Dermis blood vessel endothelial cell (primary cell): ENCODE measurements at regions not wholly inside any gene's neighbourhood (a gene's known extent, or its start where the extent isn't known, plus 50 kb on each side); places are given as distances from the start of the nearest gene placed in this dataset.
"Not testable (repeated sequence)": the region's sequence is repeated elsewhere in the genome, so short reads cannot be mapped to it uniquely, and the experiment has no call there.

ENCODE experiments used
- DNase-seq: peaks from one replicate; pipeline ENCODE4 v3.0.0; 2010

- DNase-seq = no peak
Measured at GRCh38 chr21:24450119-24450518, 1157.2 kb downstream of the MRPL39 start.

DNA sequence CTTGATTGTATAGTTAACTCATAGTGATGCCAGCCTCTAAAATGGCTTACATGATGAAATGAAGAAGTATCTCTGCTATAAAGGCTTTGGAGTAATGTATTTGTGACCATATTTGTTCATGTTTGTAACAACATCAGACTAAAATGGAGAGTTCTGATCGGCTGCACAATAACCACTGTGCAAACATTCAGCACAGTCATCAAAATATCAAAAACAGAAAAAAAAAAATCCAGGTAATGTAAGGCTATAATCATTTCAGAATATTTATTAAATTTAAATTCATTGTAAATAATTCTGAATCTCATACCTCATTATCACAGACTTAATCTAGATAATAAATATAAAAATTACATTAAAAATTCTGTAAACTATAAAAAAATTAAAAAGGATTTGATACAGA, 1161.8 kb downstream of the MRPL39 start:
- no peak for DNase-seq

DNA sequence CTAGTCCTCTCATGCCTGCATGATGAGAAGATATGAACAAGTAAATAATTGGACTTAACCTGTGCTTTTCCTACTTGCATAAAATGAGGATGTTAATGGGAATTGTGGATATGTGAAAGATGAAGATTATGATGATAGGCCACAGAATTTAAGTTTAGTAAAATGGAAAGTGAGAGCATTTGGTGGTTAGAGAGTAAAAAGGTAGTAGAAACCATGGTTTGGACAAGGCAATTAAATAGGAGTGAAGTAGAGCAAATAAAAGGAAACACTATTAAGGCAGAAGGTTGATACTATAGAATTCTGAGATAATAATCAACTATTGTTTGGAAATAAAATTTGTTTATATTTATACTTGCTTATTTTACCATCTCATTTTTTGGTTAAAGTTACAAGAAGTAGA, 1162.5 kb downstream of the MRPL39 start:
- DNase-seq = no peak

GRCh38 chr21:24436236-24436635, 1171.0 kb downstream of the MRPL39 start:
- no peak for DNase-seq

GRCh38 chr21:24428591-24429199, 1178.6 kb downstream of the MRPL39 start:
- DNase-seq = no peak

GRCh38 chr21:24424776-24425175, 1182.5 kb downstream of the MRPL39 start:
- no peak for DNase-seq

DNA sequence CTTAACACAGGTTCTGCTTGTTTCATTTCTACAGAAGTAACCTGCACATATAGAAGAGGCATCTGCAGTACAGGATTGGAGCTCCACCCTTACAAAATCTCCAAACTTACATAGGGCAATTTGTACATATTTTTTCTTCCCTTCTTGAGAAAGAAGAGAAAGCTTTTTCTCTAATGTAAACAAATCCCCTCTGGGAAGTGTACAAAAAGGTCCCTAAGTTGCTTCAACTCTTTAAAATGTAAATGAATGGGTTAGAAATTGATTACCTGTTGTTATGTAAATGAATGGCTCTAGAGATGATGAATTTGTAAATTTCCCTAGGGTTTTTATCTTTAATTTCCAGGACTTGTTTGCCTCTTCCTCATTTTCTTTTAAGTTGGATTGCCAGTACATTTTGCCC, 1183.7 kb downstream of the MRPL39 start:
- no peak for DNase-seq

GRCh38 chr21:24420689-24421088, 1186.6 kb downstream of the MRPL39 start:
- no peak for DNase-seq

DNA sequence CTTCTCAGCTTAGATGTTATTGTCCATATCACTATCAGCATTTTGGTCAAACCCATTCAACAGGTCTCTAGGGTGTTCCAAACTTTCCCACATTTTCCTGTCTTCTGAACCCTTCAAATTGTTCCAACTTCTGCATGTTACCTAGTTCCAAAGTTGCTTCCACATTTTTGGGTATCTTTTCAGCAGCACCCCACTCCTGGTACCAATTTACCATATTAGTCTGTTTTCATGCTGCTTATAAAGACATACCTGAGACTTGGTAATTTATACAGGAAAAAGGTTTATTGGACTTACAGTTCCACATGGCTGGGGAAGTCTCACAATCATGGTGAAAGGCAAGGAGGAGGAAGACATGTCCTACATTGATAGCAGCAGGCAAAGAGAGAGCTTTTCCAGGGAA, 1187.6 kb downstream of the MRPL39 start:
- not testable (repeated sequence) for DNase-seq

GRCh38 chr21:24418671-24419070, 1188.6 kb downstream of the MRPL39 start:
- DNase-seq = no peak

GRCh38 chr21:24411429-24411828, 1195.9 kb downstream of the MRPL39 start:
- no peak for DNase-seq

DNA sequence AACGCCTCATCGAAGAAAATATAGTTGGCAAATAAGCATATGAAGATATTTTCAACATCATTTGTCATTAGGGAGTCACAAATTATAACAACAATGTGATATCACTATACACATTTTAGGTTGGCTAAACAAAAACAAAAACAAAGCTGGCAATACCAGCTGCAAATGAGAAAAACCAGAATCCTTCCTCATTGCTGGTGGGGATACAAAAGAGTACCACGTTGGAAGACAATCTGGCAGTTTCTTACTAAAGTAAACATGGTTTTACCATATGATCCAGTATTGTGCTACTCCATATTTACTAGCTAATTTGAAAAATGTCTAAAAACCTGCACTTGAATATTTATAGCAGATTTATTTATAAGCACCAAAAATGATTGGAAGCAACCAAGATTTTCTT, 1204.1 kb downstream of the MRPL39 start:
- no peak for DNase-seq

DNA sequence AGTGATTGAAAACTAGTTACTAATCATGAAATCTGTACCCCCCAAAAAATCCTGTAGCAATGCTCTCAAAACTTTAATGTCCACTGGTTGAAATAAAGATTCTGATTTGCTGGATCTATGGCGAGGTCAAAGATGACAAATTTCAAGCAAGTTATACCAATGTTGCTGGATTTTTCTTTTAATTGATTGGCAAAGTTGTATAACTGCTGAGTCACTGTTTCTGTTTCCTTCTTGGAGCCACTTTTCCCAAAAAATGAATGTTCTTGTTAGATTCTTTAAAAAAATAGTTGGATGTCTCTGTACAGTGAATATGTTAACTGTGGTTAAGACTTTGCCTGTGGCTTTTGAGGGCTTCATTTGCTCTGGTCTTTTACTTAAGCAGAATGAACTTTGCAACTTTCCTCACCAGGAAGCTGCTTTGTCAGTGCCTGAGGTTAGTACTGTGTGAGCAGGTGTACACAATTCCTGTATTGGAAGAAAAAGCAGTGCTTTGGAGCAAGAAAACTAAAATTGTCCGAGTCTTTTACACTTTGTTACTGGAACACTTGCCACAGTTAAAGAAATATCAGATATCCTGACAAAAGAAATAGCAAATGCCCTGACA, 1211.9 kb downstream of the MRPL39 start:
- no peak for DNase-seq

GRCh38 chr21:24375201-24375600, 1232.1 kb downstream of the MRPL39 start:
- no peak for DNase-seq

DNA sequence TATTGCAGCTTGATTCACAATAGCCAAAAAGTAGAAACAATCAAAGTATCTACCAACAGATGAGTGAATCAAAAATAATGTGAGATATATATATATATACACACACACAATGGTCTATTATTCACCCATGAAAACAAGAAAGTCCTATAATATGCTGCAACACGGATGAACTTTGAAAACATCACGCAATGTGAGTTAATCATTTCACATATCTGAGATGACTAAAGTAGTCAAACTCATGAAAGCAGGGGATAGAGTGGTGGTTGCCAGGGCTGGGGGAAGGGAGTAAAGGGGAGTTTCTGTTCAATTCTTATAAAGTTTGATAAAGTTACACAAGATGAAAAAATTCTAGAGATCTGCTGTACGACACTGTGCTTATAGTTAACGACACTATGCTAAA, 1234.8 kb downstream of the MRPL39 start:
- no peak for DNase-seq

- DNase-seq = no peak
Measured at GRCh38 chr21:24369746-24370145, 1237.5 kb downstream of the MRPL39 start.

DNA sequence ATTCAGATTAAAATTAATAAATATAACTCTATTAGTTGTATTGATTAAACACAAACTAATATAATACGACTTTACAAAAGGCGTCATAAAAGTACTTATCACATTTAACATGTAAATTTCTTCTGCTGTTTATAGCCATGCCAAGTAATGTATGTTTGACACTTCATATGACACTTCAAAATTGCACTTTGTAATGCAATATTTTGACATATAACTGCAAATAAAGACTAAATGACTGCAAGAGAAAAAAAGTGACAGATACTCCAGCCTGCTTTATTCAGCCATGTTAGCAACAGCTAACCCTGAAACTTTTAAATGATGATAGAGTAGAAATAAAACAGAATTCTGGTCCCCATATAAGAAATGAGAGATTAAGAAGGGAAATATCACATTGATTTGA, 1238.0 kb downstream of the MRPL39 start:
- no peak for DNase-seq

- DNase-seq = no peak
Measured at GRCh38 chr21:24367936-24368335, 1239.3 kb downstream of the MRPL39 start.

DNA sequence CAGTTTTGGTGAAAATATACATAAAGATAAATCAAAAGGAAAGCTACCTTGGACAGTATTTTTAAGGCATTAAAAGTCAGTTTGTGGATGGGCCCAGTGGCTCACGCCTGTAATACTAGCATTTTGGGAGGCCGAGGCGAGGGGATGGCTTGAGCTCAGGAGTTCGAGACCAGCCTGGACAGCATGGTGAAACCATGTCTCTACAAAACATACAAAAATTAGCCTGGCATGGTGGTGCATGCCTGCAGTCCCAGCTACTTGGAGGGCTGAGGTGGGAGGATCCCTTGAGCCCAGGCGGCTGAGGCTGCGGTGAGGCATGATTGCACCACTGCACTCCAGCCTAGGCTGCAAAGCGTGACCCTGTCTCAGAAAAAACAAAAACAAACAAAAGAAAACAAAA, 1253.8 kb downstream of the MRPL39 start:
- no peak for DNase-seq

DNA sequence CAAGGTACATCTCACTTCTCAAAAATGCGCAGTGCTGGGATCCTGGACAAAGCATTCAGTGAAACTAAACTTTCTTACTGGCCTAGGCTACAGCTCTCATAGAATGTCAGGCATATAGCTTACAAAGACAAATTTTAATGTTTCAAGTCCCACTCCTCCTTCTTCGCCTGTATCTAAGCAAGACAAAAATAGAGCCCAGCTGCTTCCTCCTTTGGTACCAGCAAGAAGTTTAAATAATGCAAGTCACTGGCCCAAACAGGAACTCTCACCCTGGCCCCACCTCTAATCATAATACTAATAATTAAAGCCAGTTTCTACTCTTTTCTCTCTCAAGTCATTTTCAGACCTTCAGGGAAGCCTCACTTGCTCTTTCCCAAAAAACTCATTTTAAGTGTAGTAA, 1267.9 kb downstream of the MRPL39 start:
- no peak for DNase-seq

GRCh38 chr21:24336491-24336890, 1270.8 kb downstream of the MRPL39 start:
- no peak for DNase-seq

- DNase-seq = no peak
Measured at GRCh38 chr21:24323536-24323935, 1283.7 kb downstream of the MRPL39 start.

DNA sequence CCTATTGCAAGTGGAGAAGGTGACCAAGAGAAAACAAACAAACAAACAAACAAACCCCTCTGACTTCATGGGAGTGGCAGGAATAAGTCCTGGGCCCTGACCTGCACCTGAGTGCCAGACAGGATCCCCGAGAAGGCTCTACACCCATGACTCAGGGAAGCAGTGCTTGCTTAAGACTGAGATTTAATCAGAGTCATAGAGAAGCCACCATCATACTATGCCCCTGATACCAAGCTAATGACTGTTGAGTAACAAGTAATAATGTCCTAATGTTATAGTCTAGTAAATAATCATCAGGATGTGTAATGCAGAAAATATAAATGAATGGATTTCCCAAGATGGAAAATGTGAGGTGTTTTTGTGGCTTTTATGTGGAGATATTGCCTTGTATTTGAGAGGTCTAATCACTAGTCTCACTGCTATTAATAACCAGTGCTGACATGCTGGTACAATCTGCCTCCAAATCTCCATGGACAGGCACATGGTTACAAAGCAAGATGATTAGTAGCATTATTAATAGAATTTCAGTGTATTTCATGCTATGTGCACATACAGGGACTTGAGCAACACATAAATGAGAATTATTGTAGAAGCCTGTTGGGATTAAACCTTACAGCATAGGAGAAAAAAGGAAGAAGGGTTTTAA, 1290.9 kb downstream of the MRPL39 start:
- no peak for DNase-seq

GRCh38 chr21:24310788-24311187, 1296.5 kb downstream of the MRPL39 start:
- DNase-seq = no peak

- no peak for DNase-seq
Measured at GRCh38 chr21:24308183-24308582, 1299.1 kb downstream of the MRPL39 start.
